ENCODE measurements at regions not wholly inside any gene's neighbourhood (a gene's known extent, or its start where the extent isn't known, plus 50 kb on each side); places are given as distances from the start of the nearest gene placed in this dataset.

DNA sequence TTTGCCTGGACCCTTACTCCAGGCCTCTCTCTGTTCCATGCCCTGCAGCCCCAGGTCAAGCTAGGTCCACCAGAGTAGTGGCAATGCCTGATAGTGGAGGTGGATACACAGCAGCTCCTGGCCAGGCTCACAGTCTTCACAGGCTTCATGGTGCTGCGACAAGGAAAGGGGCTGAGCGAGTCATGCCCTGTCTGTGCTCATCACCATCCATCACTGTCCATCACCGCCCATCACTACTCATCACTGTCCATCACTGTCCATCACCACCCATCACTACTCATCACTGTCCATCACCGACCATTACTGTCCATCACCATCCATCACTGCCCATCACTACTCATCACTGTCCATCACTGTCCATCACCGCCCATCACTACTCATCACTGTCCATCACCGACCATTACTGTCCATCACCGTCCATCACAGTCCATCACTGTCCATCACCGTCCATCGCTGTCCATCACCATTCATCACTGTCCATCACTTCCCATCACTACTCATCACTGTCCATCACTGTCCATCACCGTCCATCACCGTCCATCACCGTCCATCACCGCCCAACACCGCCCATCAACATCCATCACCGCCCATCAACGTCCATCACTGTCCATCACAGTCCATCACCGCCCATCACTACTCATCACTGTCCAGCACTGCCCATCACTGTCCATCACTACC lies 57.1 kb upstream of the OTOS start:
- Histone ChIP-seq H3K4me3 (ENCODE audit: low read depth, low read length) (no peak overlapping the region), H3K4me1 (peaks cover 4% of the 10 kb centered on the region; the same call in 1 of the 2 replicates), H3K36me3 (no peaks in the 10 kb centered on the region), H3K9me3 (no peaks in the 10 kb centered on the region), H3K27me3 (peaks cover 49% of the 10 kb centered on the region)
- no peak for DNase-seq
- TF ChIP-seq, protein P1, sequence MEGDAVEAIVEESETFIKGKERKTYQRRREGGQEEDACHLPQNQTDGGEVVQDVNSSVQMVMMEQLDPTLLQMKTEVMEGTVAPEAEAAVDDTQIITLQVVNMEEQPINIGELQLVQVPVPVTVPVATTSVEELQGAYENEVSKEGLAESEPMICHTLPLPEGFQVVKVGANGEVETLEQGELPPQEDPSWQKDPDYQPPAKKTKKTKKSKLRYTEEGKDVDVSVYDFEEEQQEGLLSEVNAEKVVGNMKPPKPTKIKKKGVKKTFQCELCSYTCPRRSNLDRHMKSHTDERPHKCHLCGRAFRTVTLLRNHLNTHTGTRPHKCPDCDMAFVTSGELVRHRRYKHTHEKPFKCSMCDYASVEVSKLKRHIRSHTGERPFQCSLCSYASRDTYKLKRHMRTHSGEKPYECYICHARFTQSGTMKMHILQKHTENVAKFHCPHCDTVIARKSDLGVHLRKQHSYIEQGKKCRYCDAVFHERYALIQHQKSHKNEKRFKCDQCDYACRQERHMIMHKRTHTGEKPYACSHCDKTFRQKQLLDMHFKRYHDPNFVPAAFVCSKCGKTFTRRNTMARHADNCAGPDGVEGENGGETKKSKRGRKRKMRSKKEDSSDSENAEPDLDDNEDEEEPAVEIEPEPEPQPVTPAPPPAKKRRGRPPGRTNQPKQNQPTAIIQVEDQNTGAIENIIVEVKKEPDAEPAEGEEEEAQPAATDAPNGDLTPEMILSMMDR (IDR thresholded peaks at IDR 0.05; ENCODE audit: low read depth, low read length) = no peak

DNA sequence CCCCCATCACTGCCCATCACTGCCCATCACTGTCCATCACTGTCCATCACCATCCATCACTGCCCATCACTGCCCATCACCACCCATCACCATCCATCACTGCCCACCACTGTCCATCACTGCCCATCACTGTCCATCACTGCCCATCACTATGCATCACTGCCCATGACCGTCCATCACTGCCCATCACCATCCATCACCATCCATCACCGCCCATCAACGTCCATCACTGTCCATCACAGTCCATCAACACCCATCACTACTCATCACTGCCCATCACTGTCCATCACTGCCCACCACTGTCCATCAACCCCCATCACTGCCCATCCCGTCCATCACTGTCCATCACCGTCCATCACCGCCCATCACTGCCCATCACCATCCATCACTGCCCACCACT lies 57.8 kb upstream of the OTOS start:
- DNase-seq = no peak
- Histone ChIP-seq H3K27me3 (peaks cover 52% of the 10 kb centered on the region), H3K4me1 (peaks cover 4% of the 10 kb centered on the region; the same call in 1 of the 2 replicates), H3K4me3 (ENCODE audit: low read depth, low read length) (no peak overlapping the region), H3K9me3 (no peaks in the 10 kb centered on the region), H3K36me3 (no peaks in the 10 kb centered on the region)
- TF ChIP-seq, protein P1 (IDR thresholded peaks at IDR 0.05; ENCODE audit: low read depth, low read length) = no peak

DNA sequence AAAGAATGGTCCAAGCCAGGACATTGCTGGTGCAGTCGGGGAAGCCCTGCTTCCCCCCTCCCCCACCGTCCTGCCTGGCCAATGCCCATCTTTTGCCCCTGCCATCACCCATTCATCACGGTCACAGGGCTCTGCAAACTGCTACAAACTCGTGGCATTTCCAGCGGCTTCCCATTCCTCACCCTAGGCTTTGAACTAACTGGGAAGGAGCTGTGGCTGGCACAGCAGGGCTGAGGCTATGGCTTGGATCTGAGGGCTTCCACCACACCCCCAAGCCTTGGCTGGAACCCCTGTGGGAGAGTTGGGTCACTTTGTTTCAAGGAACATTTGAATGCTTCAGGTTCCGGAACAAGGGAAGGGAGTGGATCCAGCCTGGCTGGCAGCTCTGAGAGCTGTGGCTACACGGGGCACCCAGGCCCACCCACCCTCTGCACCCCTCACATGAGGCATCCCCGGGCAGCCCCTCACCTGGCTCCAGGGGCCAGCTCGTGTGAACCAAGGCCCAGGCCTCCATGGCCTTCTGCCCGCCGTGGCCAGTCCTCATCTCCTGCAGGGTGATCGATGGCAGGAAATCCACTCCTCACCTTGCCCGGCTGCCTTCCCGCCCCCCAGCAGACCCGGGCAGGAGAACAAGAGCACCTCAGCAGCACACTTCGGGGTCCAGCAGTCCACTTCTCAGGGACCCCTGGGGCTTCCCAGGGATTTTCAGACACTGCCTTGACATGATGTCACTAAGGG lies 58.8 kb upstream of the OTOS start:
- TF ChIP-seq, protein P1 (IDR thresholded peaks at IDR 0.05; ENCODE audit: low read depth, low read length) = no peak
- H3K4me3 ChIP-seq (ENCODE audit: low read depth, low read length) = no peak overlapping the region
- no peaks in the 10 kb centered on the region for H3K9me3 ChIP-seq
- H3K36me3 ChIP-seq = no peaks in the 10 kb centered on the region
- H3K27me3 ChIP-seq = peaks cover 55% of the 10 kb centered on the region
- peaks cover 4% of the 10 kb centered on the region; the same call in 1 of the 2 replicates for H3K4me1 ChIP-seq
- no peak for DNase-seq

DNA sequence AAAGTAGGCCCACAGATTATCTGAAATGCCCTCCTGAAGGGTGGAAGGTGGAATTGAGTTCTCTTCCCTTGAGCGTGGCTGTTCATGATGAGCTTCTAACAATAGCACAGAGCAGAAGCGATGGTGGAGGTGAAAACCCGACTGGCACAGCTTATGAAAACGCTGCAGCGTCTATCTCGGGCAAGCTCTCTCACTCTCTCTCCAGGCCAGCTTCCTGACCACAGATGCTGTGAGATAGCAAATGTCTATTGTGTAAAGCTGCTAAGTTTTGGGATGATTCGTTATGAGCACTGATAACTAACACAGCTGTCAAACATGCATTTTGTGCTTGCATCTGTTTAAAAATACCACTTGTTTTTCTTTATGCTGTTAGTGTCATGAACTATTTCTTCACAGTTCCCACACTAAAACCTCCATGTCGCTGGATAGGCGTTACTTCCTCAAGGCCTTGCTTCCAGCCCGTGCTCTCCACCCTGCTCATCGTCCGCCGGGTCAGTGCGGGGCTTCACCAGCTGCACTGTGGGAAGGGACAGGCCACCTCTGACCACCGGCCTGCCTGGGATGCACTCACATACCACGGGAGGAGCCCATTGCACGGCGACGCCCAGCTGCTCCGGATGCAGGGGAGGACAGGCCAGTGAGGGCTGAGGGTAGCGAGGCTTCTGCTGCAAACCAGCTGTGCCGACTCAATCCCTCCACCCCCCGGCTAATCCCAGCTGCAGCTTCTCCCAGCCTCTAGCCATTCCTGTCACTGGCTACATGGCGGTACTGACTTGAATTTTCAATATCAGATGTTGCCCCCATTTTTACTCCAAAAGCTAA lies 60.0 kb upstream of the OTOS start:
- TF ChIP-seq, protein P1 (IDR thresholded peaks at IDR 0.05; ENCODE audit: low read depth, low read length) = no peak
- no peak for DNase-seq

DNA sequence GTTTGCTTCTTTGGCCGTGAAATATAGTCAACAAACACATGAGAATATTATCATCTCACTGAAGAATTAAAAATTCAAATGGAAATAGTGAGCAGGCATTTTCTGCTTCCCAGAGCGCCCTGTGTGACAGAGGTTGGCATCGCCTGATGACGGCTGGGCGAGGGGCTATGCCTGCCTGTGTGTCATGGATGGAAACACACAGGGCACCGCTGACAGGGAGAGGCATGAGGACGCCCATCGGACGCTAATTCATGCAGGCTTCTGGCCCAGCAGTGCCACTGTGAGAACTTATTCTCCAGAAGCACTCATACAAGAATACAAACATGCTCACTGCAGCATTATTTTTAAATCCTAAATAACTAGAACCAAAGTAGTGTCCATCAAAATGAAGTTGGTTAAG lies 61.4 kb upstream of the OTOS start:
- Histone ChIP-seq H3K27me3 (peaks cover 53% of the 10 kb centered on the region), H3K36me3 (no peaks in the 10 kb centered on the region), H3K9me3 (no peaks in the 10 kb centered on the region), H3K4me3 (ENCODE audit: low read depth, low read length) (no peak overlapping the region), H3K4me1 (no peaks in the 10 kb centered on the region)
- no peak for DNase-seq
- TF ChIP-seq, protein P1 (IDR thresholded peaks at IDR 0.05; ENCODE audit: low read depth, low read length) = no peak

More for the DNA sequence above, 60.0 kb upstream of the OTOS start:
- Histone ChIP-seq H3K4me1 (no peaks in the 10 kb centered on the region), H3K9me3 (no peaks in the 10 kb centered on the region), H3K36me3 (no peaks in the 10 kb centered on the region), H3K4me3 (ENCODE audit: low read depth, low read length) (no peak overlapping the region), H3K27me3 (peaks cover 60% of the 10 kb centered on the region)
